IMR-90 (cell line): ENCODE measurements at regions not wholly inside any gene's neighbourhood (a gene's known extent, or its start where the extent isn't known, plus 50 kb on each side); places are given as distances from the start of the nearest gene placed in this dataset.

Experiments
- ATAC-seq: fragments of 200-7000 bp; cut with Tn5 transposase; 2 replicates; pipeline ENCODE4 v1.9.1; 2020; ENCODE audit warnings: low read depth, mild to moderate bottlenecking, moderate library complexity
- BruUV-seq: library from RNA; stranded (reverse); fragments of 400-500 nt; replicated peaks from 2 replicates; lab custom pipeline; 2021; lab: Mats Ljungman, UMichigan
- CTCF ChIA-PET: fragments of 300-600 bp; formaldehyde crosslinking; extraction: SDS; loops from one replicate; lab custom pipeline; 2021; ENCODE audit warnings: antibody characterized with exemption; lab: Yijun Ruan, JAX
- POLR2A ChIA-PET: fragments of 300-600 bp; sonication (Branson Sonifier 250); formaldehyde crosslinking; loops from one replicate; lab custom pipeline; 2022; ENCODE audit warnings: antibody characterized with exemption; ENCODE audit not compliant: unreplicated experiment; lab: Charles Lee
- DNase-seq: peaks from one replicate; pipeline ENCODE4 v3.0.0; 2013
- H2AFZ ChIP-seq: replicated peaks from 2 replicates; pipeline ENCODE3; 2013; ENCODE audit warnings: low read length, mild to moderate bottlenecking; ENCODE audit not compliant: poor library complexity
- H2AK5ac ChIP-seq: 2 replicates; pipeline ENCODE4 v1.6.1; 2013; ENCODE audit warnings: low read depth, low read length, inconsistent platforms
- H2AK9ac ChIP-seq: replicated peaks from 2 replicates; pipeline ENCODE3; 2013; ENCODE audit warnings: mild to moderate bottlenecking, low read depth, low read length, moderate library complexity; ENCODE audit not compliant: poor library complexity
- H2BK120ac ChIP-seq: 2 replicates; pipeline ENCODE4 v1.6.1; 2013; ENCODE audit warnings: low read depth, low read length, inconsistent platforms
- H2BK15ac ChIP-seq: 3 replicates; pipeline ENCODE4 v1.6.1; 2013; ENCODE audit warnings: low read depth, low read length, inconsistent platforms
- H2BK20ac ChIP-seq: 2 replicates; pipeline ENCODE4 v1.6.1; 2013; ENCODE audit warnings: low read depth, mild to moderate bottlenecking, inconsistent platforms, low read length, moderate library complexity
- H2BK5ac ChIP-seq: 2 replicates; pipeline ENCODE4 v1.6.1; 2013; ENCODE audit warnings: mild to moderate bottlenecking, low read depth, low read length, inconsistent platforms; ENCODE audit not compliant: poor library complexity, severe bottlenecking
- H3K14ac ChIP-seq: replicated peaks from 2 replicates; pipeline ENCODE4 v1.6.1; 2013; ENCODE audit warnings: low read depth, low read length, inconsistent platforms
- H3K18ac ChIP-seq: 2 replicates; pipeline ENCODE4 v1.6.1; 2013; ENCODE audit warnings: low read depth, low read length, control low read depth
- H3K23ac ChIP-seq: 2 replicates; pipeline ENCODE4 v1.6.1; 2013; ENCODE audit warnings: low read depth, low read length, inconsistent platforms
- H3K27ac ChIP-seq: 2 replicates; pipeline ENCODE4 v1.5.1; 2013; ENCODE audit warnings: mild to moderate bottlenecking, control low read depth, low read length; ENCODE audit not compliant: insufficient read depth
- H3K27me3 ChIP-seq: 2 replicates; pipeline ENCODE4 v1.6.1; 2013; ENCODE audit warnings: low read length; ENCODE audit not compliant: control insufficient read depth, insufficient read depth
- H3K36me3 ChIP-seq: 2 replicates; pipeline ENCODE4 v1.6.1; 2013; ENCODE audit warnings: low read length, mixed read lengths; ENCODE audit not compliant: control insufficient read depth, insufficient read depth
- H3K4ac ChIP-seq: 2 replicates; pipeline ENCODE4 v1.6.1; 2013; ENCODE audit warnings: low read depth, low read length, inconsistent platforms
- H3K4me1 ChIP-seq: 2 replicates; pipeline ENCODE4 v1.6.1; 2013; ENCODE audit warnings: low read length, mixed read lengths; ENCODE audit not compliant: control insufficient read depth, insufficient read depth
- H3K4me2 ChIP-seq: 2 replicates; pipeline ENCODE4 v1.6.1; 2013; ENCODE audit warnings: low read depth, mild to moderate bottlenecking, control low read depth, low read length, moderate library complexity
- H3K4me3 ChIP-seq: 2 replicates; pipeline ENCODE4 v1.5.1; 2013; ENCODE audit warnings: low read depth, mild to moderate bottlenecking, control low read depth, low read length, moderate library complexity; ENCODE audit not compliant: insufficient read depth
- H3K56ac ChIP-seq: 2 replicates; pipeline ENCODE4 v1.6.1; 2013; ENCODE audit warnings: low read length, inconsistent platforms; ENCODE audit not compliant: insufficient read depth; ENCODE audit errors: extremely low read depth
- H3K79me1 ChIP-seq, 2 experiments: 2 replicates each; pipeline ENCODE4 v1.6.1; 2013; ENCODE audit warnings: low read length in 2 of 2, inconsistent platforms in 1 of 2, low read depth in 1 of 2
- H3K9ac ChIP-seq: 2 replicates; pipeline ENCODE4 v1.6.1; 2013; ENCODE audit warnings: low read depth, low read length, control low read depth
- H3K9me1 ChIP-seq: 2 replicates; pipeline ENCODE4 v1.6.1; 2013; ENCODE audit warnings: low read length, inconsistent platforms; ENCODE audit not compliant: insufficient read depth
- H3K9me3 ChIP-seq: 2 replicates; pipeline ENCODE4 v1.6.1; 2013; ENCODE audit warnings: low read length; ENCODE audit not compliant: control insufficient read depth, insufficient read depth
- H4K20me1 ChIP-seq: 2 replicates; pipeline ENCODE4 v1.6.1; 2013; ENCODE audit warnings: low read length, inconsistent platforms; ENCODE audit not compliant: insufficient read depth
- H4K5ac ChIP-seq: 2 replicates; pipeline ENCODE4 v1.6.1; 2013; ENCODE audit warnings: mild to moderate bottlenecking, low read depth, low read length, control low read depth
- H4K8ac ChIP-seq, 2 experiments: 2 replicates each; pipeline ENCODE4 v1.6.1; 2013; ENCODE audit warnings: low read depth in 2 of 2, low read length in 2 of 2, control low read depth in 1 of 2, inconsistent platforms in 1 of 2
- H4K91ac ChIP-seq: 2 replicates; pipeline ENCODE4 v1.6.1; 2013; ENCODE audit warnings: low read depth, low read length, inconsistent platforms; ENCODE audit not compliant: insufficient read depth
- BHLHE40 ChIP-seq: fragments of 150-350 bp; IDR thresholded peaks from 2 replicates; pipeline ENCODE4 v1.6.1; 2016; ENCODE audit warnings: mild to moderate bottlenecking, low read depth, low read length
- CEBPB ChIP-seq: IDR thresholded peaks from 2 replicates; pipeline ENCODE4 v1.6.1; 2012; ENCODE audit warnings: low read depth, low read length, improper control_type of control experiment
- CHD1 ChIP-seq: IDR thresholded peaks from 2 replicates; pipeline ENCODE4 v1.6.1; 2012; ENCODE audit warnings: low read depth, low read length, improper control_type of control experiment
- FOS ChIP-seq: fragments of 150-350 bp; IDR thresholded peaks from 2 replicates; pipeline ENCODE4 v1.6.1; 2016; ENCODE audit warnings: low read depth, low read length
- MAFK ChIP-seq: IDR thresholded peaks from 2 replicates; pipeline ENCODE4 v1.6.1; 2012; ENCODE audit warnings: low read depth, low read length, improper control_type of control experiment
- MAZ ChIP-seq: IDR thresholded peaks from 2 replicates; pipeline ENCODE4 v1.6.1; 2012; ENCODE audit warnings: low read depth, mild to moderate bottlenecking, low read length, improper control_type of control experiment, moderate library complexity, borderline replicate concordance
- MXI1 ChIP-seq: IDR thresholded peaks from 2 replicates; pipeline ENCODE4 v1.6.1; 2012; ENCODE audit warnings: low read depth, mild to moderate bottlenecking, low read length, moderate library complexity, borderline replicate concordance
- NFE2L2 ChIP-seq: fragments of 150-350 bp; IDR thresholded peaks from 2 replicates; pipeline ENCODE4 v1.6.1; 2016; ENCODE audit warnings: low read depth, mild to moderate bottlenecking, low read length
- POLR2A ChIP-seq: IDR thresholded peaks from 2 replicates; pipeline ENCODE4 v1.6.1; 2012; ENCODE audit warnings: mild to moderate bottlenecking, low read depth, low read length
- RAD21 ChIP-seq: IDR thresholded peaks from 2 replicates; pipeline ENCODE4 v1.6.1; 2012; ENCODE audit warnings: low read length, improper control_type of control experiment
- RCOR1 ChIP-seq: IDR thresholded peaks from 2 replicates; pipeline ENCODE4 v1.6.1; 2012; ENCODE audit warnings: mild to moderate bottlenecking, low read length, improper control_type of control experiment; ENCODE audit not compliant: insufficient replicate concordance
- RFX5 ChIP-seq: IDR thresholded peaks from 2 replicates; pipeline ENCODE4 v1.8.0; 2012; ENCODE audit warnings: low read depth, mild to moderate bottlenecking, low read length, moderate library complexity
- SMC3 ChIP-seq: fragments of 150-350 bp; IDR thresholded peaks from 2 replicates; pipeline ENCODE4 v1.6.1; 2016; ENCODE audit warnings: low read depth, mild to moderate bottlenecking, antibody characterized with exemption, low read length, moderate library complexity
- WGBS, 2 experiments: methylation state at CpG; one replicate each; pipeline versions ENCODE4 v1.1.5 to v1.1.7; 2013; ENCODE audit warnings: missing lambda C conversion rate in 2 of 2; ENCODE audit not compliant: insufficient read length in 1 of 2; ENCODE audit errors: extremely low coverage in 2 of 2; 5-methylcytosine and 5-hydroxymethylcytosine counted together
- dilution Hi-C: fragments of 300-500 bp; cut with HindIII; formaldehyde crosslinking; loops from one replicate; pipeline ENCODE4 v1.14.3; 2018; ENCODE audit warnings: low sequenced_read_pairs; ENCODE audit not compliant: unreplicated experiment
- in situ Hi-C: fragments of 300-500 bp; cut with MboI; formaldehyde crosslinking; loops from 3 replicates; pipeline ENCODE4 v1.14.3; 2019; ENCODE audit warnings: low sequenced_read_pairs, inconsistent platforms, mixed read lengths
- intact Hi-C: fragments of 100-400 bp; cut with micrococcal nuclease; formaldehyde crosslinking; loops from 2 replicates; pipeline ENCODE4 v1.10.0; 2022
- TF ChIP-seq, protein P1 (sequence below): conservative IDR thresholded peaks from 2 replicates; pipeline ENCODE4 v1.5.1; 2012; ENCODE audit warnings: mild to moderate bottlenecking, low read depth, low read length, improper control_type of control experiment
- TF ChIP-seq, protein P2 (sequence below): fragments of 150-350 bp; IDR thresholded peaks from 2 replicates; pipeline ENCODE4 v1.6.1; 2016; ENCODE audit warnings: low read depth, mild to moderate bottlenecking, low read length, moderate library complexity, borderline replicate concordance
- TF ChIP-seq, protein P3 (sequence below): fragments of 150-350 bp; IDR thresholded peaks from 2 replicates; pipeline ENCODE4 v1.6.1; 2017; ENCODE audit warnings: mild to moderate bottlenecking, antibody characterized with exemption, low read length, low read depth

DNA sequence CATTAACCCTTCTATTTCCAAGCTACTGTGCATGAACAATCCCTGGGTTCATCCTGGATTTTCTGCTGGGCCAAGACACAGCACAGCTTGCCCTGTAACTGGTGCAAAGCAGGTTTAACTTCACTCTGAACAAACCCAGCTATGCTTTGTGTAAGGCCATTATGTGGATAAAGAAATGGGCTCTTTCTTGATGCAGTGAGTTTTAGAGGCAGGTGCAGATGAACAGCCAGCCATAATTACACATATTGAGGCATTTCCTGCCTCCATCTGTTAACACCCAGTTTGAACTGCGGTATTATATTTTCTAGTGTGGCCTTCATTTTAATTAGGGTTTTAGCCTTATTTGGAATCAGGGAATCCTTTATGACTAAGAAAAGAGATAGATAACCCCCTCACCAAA, 68.7 kb upstream of the ARX start:
- H3K4me2 ChIP-seq: no peak overlapping the region
- H2AFZ ChIP-seq: no peak overlapping the region
- dilution Hi-C loops (no loop called here), intact Hi-C loops (no loop called here), in situ Hi-C loops (no loop called here)
- no peak overlapping the region for H3K23ac ChIP-seq
- ChIA-PET POLR2A (no interaction called here), CTCF (no interaction called here)
- no peak overlapping the region for H3K4me3 ChIP-seq
- no peak overlapping the region for H2AK5ac ChIP-seq
- peaks cover 2% of the 10 kb centered on the region for H3K9me3 ChIP-seq
- no peak overlapping the region for H3K18ac ChIP-seq
- BruUV-seq: no TSS peak
- H4K8ac ChIP-seq: no peak overlapping the region
- no peak overlapping the region for H4K5ac ChIP-seq
- no peak for ATAC-seq
- H3K56ac ChIP-seq: no peak overlapping the region
- H2BK20ac ChIP-seq: no peak overlapping the region
- no peaks in the 10 kb centered on the region for H3K36me3 ChIP-seq
- no peaks in the 10 kb centered on the region for H3K4me1 ChIP-seq
- H2BK5ac ChIP-seq: no peak overlapping the region
- no peak overlapping the region for H4K91ac ChIP-seq
- H2BK120ac ChIP-seq: no peak overlapping the region
- no peaks in the 10 kb centered on the region for H3K9me1 ChIP-seq
- H2AK9ac ChIP-seq: no peak overlapping the region
- WGBS, 2 experiments: no CpG with 5 or more reads among the region's 1 CpG
- no peaks in the 10 kb centered on the region for H4K20me1 ChIP-seq
- no peaks in the 10 kb centered on the region for H3K79me1 ChIP-seq
- no peaks in the 10 kb centered on the region for H3K27me3 ChIP-seq
- H3K14ac ChIP-seq: no peak overlapping the region
- H3K4ac ChIP-seq: no peak overlapping the region
- no peak overlapping the region for H3K9ac ChIP-seq
- DNase-seq: no peak
- no peak overlapping the region for H3K27ac ChIP-seq
- no peak for TF ChIP-seq POLR2A
- TF ChIP-seq BHLHE40: no peak
- no peak for TF ChIP-seq CHD1
- TF ChIP-seq, protein P1, sequence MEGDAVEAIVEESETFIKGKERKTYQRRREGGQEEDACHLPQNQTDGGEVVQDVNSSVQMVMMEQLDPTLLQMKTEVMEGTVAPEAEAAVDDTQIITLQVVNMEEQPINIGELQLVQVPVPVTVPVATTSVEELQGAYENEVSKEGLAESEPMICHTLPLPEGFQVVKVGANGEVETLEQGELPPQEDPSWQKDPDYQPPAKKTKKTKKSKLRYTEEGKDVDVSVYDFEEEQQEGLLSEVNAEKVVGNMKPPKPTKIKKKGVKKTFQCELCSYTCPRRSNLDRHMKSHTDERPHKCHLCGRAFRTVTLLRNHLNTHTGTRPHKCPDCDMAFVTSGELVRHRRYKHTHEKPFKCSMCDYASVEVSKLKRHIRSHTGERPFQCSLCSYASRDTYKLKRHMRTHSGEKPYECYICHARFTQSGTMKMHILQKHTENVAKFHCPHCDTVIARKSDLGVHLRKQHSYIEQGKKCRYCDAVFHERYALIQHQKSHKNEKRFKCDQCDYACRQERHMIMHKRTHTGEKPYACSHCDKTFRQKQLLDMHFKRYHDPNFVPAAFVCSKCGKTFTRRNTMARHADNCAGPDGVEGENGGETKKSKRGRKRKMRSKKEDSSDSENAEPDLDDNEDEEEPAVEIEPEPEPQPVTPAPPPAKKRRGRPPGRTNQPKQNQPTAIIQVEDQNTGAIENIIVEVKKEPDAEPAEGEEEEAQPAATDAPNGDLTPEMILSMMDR: no peak
- TF ChIP-seq, protein P2, sequence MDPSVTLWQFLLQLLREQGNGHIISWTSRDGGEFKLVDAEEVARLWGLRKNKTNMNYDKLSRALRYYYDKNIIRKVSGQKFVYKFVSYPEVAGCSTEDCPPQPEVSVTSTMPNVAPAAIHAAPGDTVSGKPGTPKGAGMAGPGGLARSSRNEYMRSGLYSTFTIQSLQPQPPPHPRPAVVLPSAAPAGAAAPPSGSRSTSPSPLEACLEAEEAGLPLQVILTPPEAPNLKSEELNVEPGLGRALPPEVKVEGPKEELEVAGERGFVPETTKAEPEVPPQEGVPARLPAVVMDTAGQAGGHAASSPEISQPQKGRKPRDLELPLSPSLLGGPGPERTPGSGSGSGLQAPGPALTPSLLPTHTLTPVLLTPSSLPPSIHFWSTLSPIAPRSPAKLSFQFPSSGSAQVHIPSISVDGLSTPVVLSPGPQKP: no peak
- TF ChIP-seq, protein P3, sequence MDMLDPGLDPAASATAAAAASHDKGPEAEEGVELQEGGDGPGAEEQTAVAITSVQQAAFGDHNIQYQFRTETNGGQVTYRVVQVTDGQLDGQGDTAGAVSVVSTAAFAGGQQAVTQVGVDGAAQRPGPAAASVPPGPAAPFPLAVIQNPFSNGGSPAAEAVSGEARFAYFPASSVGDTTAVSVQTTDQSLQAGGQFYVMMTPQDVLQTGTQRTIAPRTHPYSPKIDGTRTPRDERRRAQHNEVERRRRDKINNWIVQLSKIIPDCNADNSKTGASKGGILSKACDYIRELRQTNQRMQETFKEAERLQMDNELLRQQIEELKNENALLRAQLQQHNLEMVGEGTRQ: no peak
- TF ChIP-seq FOS: no peak
- TF ChIP-seq MAZ: no peak
- no peak for TF ChIP-seq RCOR1
- TF ChIP-seq RAD21: no peak
- no peak for TF ChIP-seq NFE2L2
- TF ChIP-seq MAFK: no peak
- TF ChIP-seq SMC3: no peak
- TF ChIP-seq RFX5: no peak
- no peak for TF ChIP-seq MXI1
- TF ChIP-seq CEBPB: no peak
- H2BK15ac ChIP-seq: no peak overlapping the region
